OCI-LY7 (cell line): ENCODE measurements at regions not wholly inside any gene's neighbourhood (a gene's known extent, or its start where the extent isn't known, plus 50 kb on each side); places are given as distances from the start of the nearest gene placed in this dataset.

ENCODE experiments used
- BruUV-seq: library from RNA; stranded (reverse); fragments of 400-500 nt; replicated peaks from 2 replicates; lab custom pipeline; 2021; lab: Mats Ljungman, UMichigan
- CTCF ChIA-PET: fragments of 300-600 bp; sonication (Branson Sonifier 250); formaldehyde crosslinking; loops from one replicate; lab custom pipeline; 2022; ENCODE audit warnings: antibody characterized with exemption; ENCODE audit not compliant: unreplicated experiment; lab: Charles Lee
- POLR2A ChIA-PET: fragments of 300-600 bp; sonication (Branson Sonifier 250); formaldehyde crosslinking; loops from one replicate; lab custom pipeline; 2022; ENCODE audit warnings: antibody characterized with exemption; lab: Charles Lee
- DNase-seq: peaks from one replicate; pipeline ENCODE4 v3.0.0-alpha.2; 2015; ENCODE audit warnings: low spot score
- H2AFZ ChIP-seq: fragments of 200-600 bp; sonication (generic), shearing (Covaris generic); 2 replicates; pipeline ENCODE4 v1.6.1; 2014; ENCODE audit warnings: mild to moderate bottlenecking, antibody characterized with exemption, low read length, moderate library complexity
- H3K27ac ChIP-seq: fragments of 200-600 bp; sonication (generic); 2 replicates; pipeline ENCODE4 v1.5.1; 2014; ENCODE audit warnings: mixed run types, low read depth, mild to moderate bottlenecking, moderate library complexity, low read length, inconsistent platforms; ENCODE audit not compliant: poor library complexity, severe bottlenecking
- H3K36me3 ChIP-seq: fragments of 200-600 bp; sonication (generic); 2 replicates; pipeline ENCODE4 v1.6.1; 2014; ENCODE audit warnings: mild to moderate bottlenecking, antibody characterized with exemption, low read length, moderate library complexity, mixed read lengths; ENCODE audit not compliant: insufficient read depth
- H3K4me1 ChIP-seq: fragments of 200-600 bp; sonication (generic); 2 replicates; pipeline ENCODE4 v1.5.1; 2014; ENCODE audit warnings: mild to moderate bottlenecking, low read length; ENCODE audit not compliant: insufficient read depth, poor library complexity, severe bottlenecking
- H3K4me2 ChIP-seq: fragments of 200-600 bp; sonication (generic); 2 replicates; pipeline ENCODE4 v1.6.1; 2014; ENCODE audit warnings: mild to moderate bottlenecking, low read length
- H3K4me3 ChIP-seq: fragments of 200-600 bp; sonication (generic); 2 replicates; pipeline ENCODE4 v1.5.1; 2014; ENCODE audit warnings: mild to moderate bottlenecking, low read depth, low read length; ENCODE audit not compliant: poor library complexity, severe bottlenecking
- H3K79me2 ChIP-seq: fragments of 200-600 bp; sonication (generic); 2 replicates; pipeline ENCODE4 v1.6.1; 2016; ENCODE audit warnings: low read depth, mild to moderate bottlenecking, low read length, moderate library complexity, mixed read lengths; ENCODE audit not compliant: insufficient read depth
- H3K9me2 ChIP-seq: fragments of 200-600 bp; sonication (generic); 2 replicates; pipeline ENCODE4 v1.6.1; 2016; ENCODE audit warnings: mild to moderate bottlenecking, low read length, mixed read lengths; ENCODE audit not compliant: insufficient read depth
- H3K9me3 ChIP-seq: fragments of 200-600 bp; sonication (generic); 2 replicates; pipeline ENCODE4 v1.6.1; 2014; ENCODE audit warnings: mild to moderate bottlenecking, mixed run types, low read length, mixed read lengths
- H4K20me1 ChIP-seq: fragments of 200-600 bp; sonication (generic); 2 replicates; pipeline ENCODE4 v1.6.1; 2014; ENCODE audit warnings: mild to moderate bottlenecking, antibody characterized with exemption, low read length, moderate library complexity, mixed read lengths; ENCODE audit not compliant: insufficient read depth
- EZH2phosphoT487 ChIP-seq: fragments of 200-600 bp; sonication (generic); IDR thresholded peaks from 2 replicates; pipeline ENCODE4 v1.6.1; 2018; ENCODE audit warnings: low read depth, borderline replicate concordance, mild to moderate bottlenecking, mixed run types, antibody characterized with exemption, low read length, moderate library complexity, mixed read lengths
- intact Hi-C: fragments of 100-400 bp; cut with micrococcal nuclease; formaldehyde crosslinking; loops from one replicate; pipeline ENCODE4 v1.10.0; 2022; ENCODE audit not compliant: unreplicated experiment
- TF ChIP-seq, protein P1 (sequence below): fragments of 200-600 bp; sonication (generic); conservative IDR thresholded peaks from 2 replicates; pipeline ENCODE4 v1.5.1; 2014; ENCODE audit warnings: mild to moderate bottlenecking, antibody characterized with exemption, low read length, moderate library complexity, mixed read lengths

DNA sequence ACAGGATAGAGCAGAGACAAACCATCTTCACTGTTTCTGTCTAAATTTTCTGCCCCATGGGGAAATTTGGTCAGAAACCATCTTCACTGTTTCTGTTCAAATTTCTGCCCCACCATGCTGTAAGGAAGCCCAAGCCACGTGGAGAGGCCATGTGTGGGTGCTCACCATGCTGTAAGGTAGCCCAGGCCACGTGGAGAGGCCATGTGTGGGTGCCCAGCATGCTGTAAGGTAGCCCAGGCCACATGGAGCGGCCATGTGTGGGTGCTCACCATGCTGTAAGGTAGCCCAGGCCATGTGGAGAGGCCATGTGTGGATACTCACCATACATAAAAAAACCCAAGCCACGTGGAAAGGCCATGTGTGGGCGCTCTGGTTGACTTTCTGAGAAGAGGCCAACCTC, 1088.7 kb upstream of the AUTS2 start:
- Histone ChIP-seq H2AFZ (no peak overlapping the region), H3K27ac (no peak overlapping the region), H3K79me2 (no peaks in the 10 kb centered on the region), H3K4me2 (no peak overlapping the region), H3K4me3 (no peak overlapping the region), H3K9me3 (no peaks in the 10 kb centered on the region), H3K4me1 (no peaks in the 10 kb centered on the region), H3K36me3 (no peaks in the 10 kb centered on the region), H4K20me1 (no peaks in the 10 kb centered on the region), H3K9me2 (no peaks in the 10 kb centered on the region)
- no peak for TF ChIP-seq EZH2phosphoT487
- TF ChIP-seq, protein P1, sequence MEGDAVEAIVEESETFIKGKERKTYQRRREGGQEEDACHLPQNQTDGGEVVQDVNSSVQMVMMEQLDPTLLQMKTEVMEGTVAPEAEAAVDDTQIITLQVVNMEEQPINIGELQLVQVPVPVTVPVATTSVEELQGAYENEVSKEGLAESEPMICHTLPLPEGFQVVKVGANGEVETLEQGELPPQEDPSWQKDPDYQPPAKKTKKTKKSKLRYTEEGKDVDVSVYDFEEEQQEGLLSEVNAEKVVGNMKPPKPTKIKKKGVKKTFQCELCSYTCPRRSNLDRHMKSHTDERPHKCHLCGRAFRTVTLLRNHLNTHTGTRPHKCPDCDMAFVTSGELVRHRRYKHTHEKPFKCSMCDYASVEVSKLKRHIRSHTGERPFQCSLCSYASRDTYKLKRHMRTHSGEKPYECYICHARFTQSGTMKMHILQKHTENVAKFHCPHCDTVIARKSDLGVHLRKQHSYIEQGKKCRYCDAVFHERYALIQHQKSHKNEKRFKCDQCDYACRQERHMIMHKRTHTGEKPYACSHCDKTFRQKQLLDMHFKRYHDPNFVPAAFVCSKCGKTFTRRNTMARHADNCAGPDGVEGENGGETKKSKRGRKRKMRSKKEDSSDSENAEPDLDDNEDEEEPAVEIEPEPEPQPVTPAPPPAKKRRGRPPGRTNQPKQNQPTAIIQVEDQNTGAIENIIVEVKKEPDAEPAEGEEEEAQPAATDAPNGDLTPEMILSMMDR = no peak
- DNase-seq = no peak
- POLR2A ChIA-PET = no interaction called here
- no TSS peak for BruUV-seq
- intact Hi-C loops = no loop called here
- CTCF ChIA-PET = no interaction called here

DNA sequence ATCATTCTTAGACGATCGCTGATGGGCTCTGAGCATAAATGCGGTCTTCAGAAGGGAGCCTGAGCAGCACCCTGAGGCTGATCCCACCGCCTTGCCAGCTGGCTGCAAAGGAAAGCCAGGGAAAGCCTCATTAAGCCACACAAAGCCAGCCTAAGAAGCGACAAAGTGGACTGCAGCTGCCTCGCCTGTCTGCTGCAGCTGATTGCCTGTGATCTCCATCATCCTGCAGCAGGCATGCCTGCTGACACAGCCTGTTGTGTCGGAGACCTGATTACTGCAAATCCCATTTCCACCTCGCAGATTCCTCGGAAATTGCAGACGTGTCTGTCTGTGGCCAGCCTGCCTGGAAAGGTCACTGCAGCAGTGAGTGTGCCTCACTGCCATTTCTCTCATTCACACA, 1087.0 kb upstream of the AUTS2 start:
- no TSS peak for BruUV-seq
- Histone ChIP-seq H3K36me3 (no peaks in the 10 kb centered on the region), H3K79me2 (no peaks in the 10 kb centered on the region), H3K4me3 (no peak overlapping the region), H2AFZ (no peak overlapping the region), H3K4me2 (no peak overlapping the region), H3K9me3 (no peaks in the 10 kb centered on the region), H3K27ac (no peak overlapping the region), H3K9me2 (no peaks in the 10 kb centered on the region), H3K4me1 (no peaks in the 10 kb centered on the region), H4K20me1 (no peaks in the 10 kb centered on the region)
- ChIA-PET POLR2A (no interaction called here), CTCF (no interaction called here)
- intact Hi-C loops = no loop called here
- TF ChIP-seq, protein P1 = no peak
- TF ChIP-seq EZH2phosphoT487 = no peak
- DNase-seq = no peak

DNA sequence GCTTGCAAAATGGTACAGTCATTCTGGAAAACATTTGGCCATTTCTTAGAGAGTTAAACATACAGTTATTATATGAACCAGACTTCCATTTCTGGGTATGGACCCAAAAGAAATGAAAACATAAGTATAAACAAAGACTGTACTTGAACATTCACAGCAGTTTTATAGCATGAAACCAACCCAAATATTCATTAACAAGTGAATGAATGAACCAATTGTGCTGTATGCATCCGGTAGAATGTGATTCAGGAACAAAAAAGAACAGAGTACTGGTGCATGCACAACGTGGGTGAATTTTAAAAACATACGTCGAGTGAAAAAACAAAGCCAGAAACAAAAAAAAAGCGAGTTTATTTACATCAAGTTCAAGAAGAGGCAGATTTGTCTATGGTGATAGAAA, 1085.8 kb upstream of the AUTS2 start:
- H3K4me3 ChIP-seq = no peak overlapping the region
- H3K9me2 ChIP-seq = no peaks in the 10 kb centered on the region
- no peak for DNase-seq
- intact Hi-C loops = no loop called here
- TF ChIP-seq EZH2phosphoT487 = no peak
- TF ChIP-seq, protein P1 = no peak
- no peak overlapping the region for H3K4me2 ChIP-seq
- ChIA-PET CTCF (no interaction called here), POLR2A (no interaction called here)
- H2AFZ ChIP-seq = no peak overlapping the region
- BruUV-seq = no TSS peak
- no peaks in the 10 kb centered on the region for H4K20me1 ChIP-seq
- no peaks in the 10 kb centered on the region for H3K79me2 ChIP-seq
- no peaks in the 10 kb centered on the region for H3K4me1 ChIP-seq
- no peak overlapping the region for H3K27ac ChIP-seq
- no peaks in the 10 kb centered on the region for H3K36me3 ChIP-seq
- no peaks in the 10 kb centered on the region for H3K9me3 ChIP-seq
